ENCODE measurements at regions not wholly inside any gene's neighbourhood (a gene's known extent, or its start where the extent isn't known, plus 50 kb on each side); places are given as distances from the start of the nearest gene placed in this dataset.

- BruUV-seq (replicated peaks) = no TSS peak
- intact Hi-C loops (cut with micrococcal nuclease) = no loop called here
- no peak overlapping the region for H3K4me3 Mint-ChIP-seq (ENCODE audit: unreplicated experiment)
These were observed 390.6 kb downstream of the DNAH5 start for GRCh38 chr5:13553896-13554295.

GRCh38 chr5:13552361-13552760, 392.1 kb downstream of the DNAH5 start:
- intact Hi-C loops (cut with micrococcal nuclease) = no loop called here
- no TSS peak for BruUV-seq (replicated peaks)
- no peak for TF ChIP-seq CTCF (IDR thresholded peaks at IDR 0.05; ENCODE audit: unreplicated experiment)
- no peak overlapping the region for H3K27ac Mint-ChIP-seq (ENCODE audit: low read depth, unreplicated experiment)
- H3K27me3 Mint-ChIP-seq (ENCODE audit: insufficient read depth, unreplicated experiment) = no peaks in the 10 kb centered on the region
- H3K9me3 Mint-ChIP-seq (ENCODE audit: unreplicated experiment) = no peaks in the 10 kb centered on the region
- POLR2A ChIA-PET = no interaction called here
- no peak for DNase-seq (ENCODE audit: unreplicated experiment)
- no peak overlapping the region for H3K4me3 Mint-ChIP-seq (ENCODE audit: unreplicated experiment)
- no peaks in the 10 kb centered on the region for H3K36me3 Mint-ChIP-seq (ENCODE audit: insufficient read depth, unreplicated experiment)
- no peaks in the 10 kb centered on the region for H3K4me1 Mint-ChIP-seq (ENCODE audit: insufficient read depth, unreplicated experiment)
- CTCF ChIA-PET = interaction anchor here (0.6 to 1.0 kb wide), 2 partner anchors 18 to 87 kb away, joined by 3 to 4 read pairs; no protein-coding TSS in a partner anchor

More at GRCh38 chr5:13553896-13554295, 390.6 kb downstream of the DNAH5 start:
- H3K27ac Mint-ChIP-seq (ENCODE audit: low read depth, unreplicated experiment) = no peak overlapping the region
- no peaks in the 10 kb centered on the region for H3K36me3 Mint-ChIP-seq (ENCODE audit: insufficient read depth, unreplicated experiment)
- no peaks in the 10 kb centered on the region for H3K9me3 Mint-ChIP-seq (ENCODE audit: unreplicated experiment)
- no peak for TF ChIP-seq CTCF (IDR thresholded peaks at IDR 0.05; ENCODE audit: unreplicated experiment)
- no peaks in the 10 kb centered on the region for H3K27me3 Mint-ChIP-seq (ENCODE audit: insufficient read depth, unreplicated experiment)
- ChIA-PET POLR2A (no interaction called here), CTCF (no interaction called here)
- no peaks in the 10 kb centered on the region for H3K4me1 Mint-ChIP-seq (ENCODE audit: insufficient read depth, unreplicated experiment)
- DNase-seq (ENCODE audit: unreplicated experiment) = peak; percentile 57

- BruUV-seq (replicated peaks) = no TSS peak
- DNase-seq (ENCODE audit: unreplicated experiment) = no peak
- no peak overlapping the region for H3K4me3 Mint-ChIP-seq (ENCODE audit: unreplicated experiment)
- H3K9me3 Mint-ChIP-seq (ENCODE audit: unreplicated experiment) = no peaks in the 10 kb centered on the region
- ChIA-PET CTCF (no interaction called here), POLR2A (no interaction called here)
- no peaks in the 10 kb centered on the region for H3K36me3 Mint-ChIP-seq (ENCODE audit: insufficient read depth, unreplicated experiment)
- no peaks in the 10 kb centered on the region for H3K4me1 Mint-ChIP-seq (ENCODE audit: insufficient read depth, unreplicated experiment)
- intact Hi-C loops (cut with micrococcal nuclease) = no loop called here
- H3K27me3 Mint-ChIP-seq (ENCODE audit: insufficient read depth, unreplicated experiment) = no peaks in the 10 kb centered on the region
- H3K27ac Mint-ChIP-seq (ENCODE audit: low read depth, unreplicated experiment) = no peak overlapping the region
- TF ChIP-seq CTCF (IDR thresholded peaks at IDR 0.05; ENCODE audit: unreplicated experiment) = no peak
These were observed 392.8 kb downstream of the DNAH5 start for GRCh38 chr5:13551645-13552044.

- no peaks in the 10 kb centered on the region for H3K9me3 Mint-ChIP-seq (ENCODE audit: unreplicated experiment)
- no peaks in the 10 kb centered on the region for H3K4me1 Mint-ChIP-seq (ENCODE audit: insufficient read depth, unreplicated experiment)
These were observed 404.2 kb downstream of the DNAH5 start for GRCh38 chr5:13540168-13540750.

More at GRCh38 chr5:13540168-13540750, 404.2 kb downstream of the DNAH5 start:
- peaks cover 5% of the 10 kb centered on the region for H3K36me3 Mint-ChIP-seq (ENCODE audit: insufficient read depth, unreplicated experiment)
- ChIA-PET CTCF (no interaction called here), POLR2A (interaction anchor here (0.7 kb wide), 1 partner anchor 903 kb away, joined by 3 read pairs; no protein-coding TSS in a partner anchor)
- no peak overlapping the region for H3K4me3 Mint-ChIP-seq (ENCODE audit: unreplicated experiment)
- no peak for DNase-seq (ENCODE audit: unreplicated experiment)
- H3K27me3 Mint-ChIP-seq (ENCODE audit: insufficient read depth, unreplicated experiment) = no peaks in the 10 kb centered on the region
- no peak for TF ChIP-seq CTCF (IDR thresholded peaks at IDR 0.05; ENCODE audit: unreplicated experiment)
- H3K27ac Mint-ChIP-seq (ENCODE audit: low read depth, unreplicated experiment) = no peak overlapping the region
- BruUV-seq (replicated peaks) = no TSS peak
- intact Hi-C loops (cut with micrococcal nuclease) = no loop called here

Data from MCF 10A (cell line).